ENCODE measurements at regions not wholly inside any gene's neighbourhood (a gene's known extent, or its start where the extent isn't known, plus 50 kb on each side); places are given as distances from the start of the nearest gene placed in this dataset.

DNA sequence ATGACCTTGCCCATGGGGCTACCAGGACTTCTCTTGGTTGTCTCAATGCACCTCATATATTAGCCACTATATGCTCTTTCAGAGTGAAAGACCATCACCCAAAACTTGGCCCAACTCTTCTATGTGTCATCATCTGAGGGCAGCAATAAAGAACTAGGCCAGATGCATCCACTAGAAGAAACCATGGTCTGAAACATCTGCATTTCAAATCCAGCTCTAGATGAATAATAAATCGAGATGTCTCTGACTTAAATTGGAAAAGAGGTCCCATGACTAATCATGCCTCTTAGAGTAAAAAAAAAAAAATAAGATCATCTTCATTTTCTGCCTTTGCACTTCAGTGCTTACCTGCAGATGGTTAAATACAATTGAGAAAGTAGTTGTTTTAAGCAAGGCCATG is 397.6 kb upstream of the PITX2 start:
- TF ChIP-seq, protein P1, sequence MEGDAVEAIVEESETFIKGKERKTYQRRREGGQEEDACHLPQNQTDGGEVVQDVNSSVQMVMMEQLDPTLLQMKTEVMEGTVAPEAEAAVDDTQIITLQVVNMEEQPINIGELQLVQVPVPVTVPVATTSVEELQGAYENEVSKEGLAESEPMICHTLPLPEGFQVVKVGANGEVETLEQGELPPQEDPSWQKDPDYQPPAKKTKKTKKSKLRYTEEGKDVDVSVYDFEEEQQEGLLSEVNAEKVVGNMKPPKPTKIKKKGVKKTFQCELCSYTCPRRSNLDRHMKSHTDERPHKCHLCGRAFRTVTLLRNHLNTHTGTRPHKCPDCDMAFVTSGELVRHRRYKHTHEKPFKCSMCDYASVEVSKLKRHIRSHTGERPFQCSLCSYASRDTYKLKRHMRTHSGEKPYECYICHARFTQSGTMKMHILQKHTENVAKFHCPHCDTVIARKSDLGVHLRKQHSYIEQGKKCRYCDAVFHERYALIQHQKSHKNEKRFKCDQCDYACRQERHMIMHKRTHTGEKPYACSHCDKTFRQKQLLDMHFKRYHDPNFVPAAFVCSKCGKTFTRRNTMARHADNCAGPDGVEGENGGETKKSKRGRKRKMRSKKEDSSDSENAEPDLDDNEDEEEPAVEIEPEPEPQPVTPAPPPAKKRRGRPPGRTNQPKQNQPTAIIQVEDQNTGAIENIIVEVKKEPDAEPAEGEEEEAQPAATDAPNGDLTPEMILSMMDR (IDR thresholded peaks at IDR 0.05) = no peak
- TF ChIP-seq POLR2A (IDR thresholded peaks at IDR 0.05) = no peak

All from right lobe of liver (tissue), 4 donors.